ENCODE measurements at regions not wholly inside any gene's neighbourhood (a gene's known extent, or its start where the extent isn't known, plus 50 kb on each side); places are given as distances from the start of the nearest gene placed in this dataset.

DNA sequence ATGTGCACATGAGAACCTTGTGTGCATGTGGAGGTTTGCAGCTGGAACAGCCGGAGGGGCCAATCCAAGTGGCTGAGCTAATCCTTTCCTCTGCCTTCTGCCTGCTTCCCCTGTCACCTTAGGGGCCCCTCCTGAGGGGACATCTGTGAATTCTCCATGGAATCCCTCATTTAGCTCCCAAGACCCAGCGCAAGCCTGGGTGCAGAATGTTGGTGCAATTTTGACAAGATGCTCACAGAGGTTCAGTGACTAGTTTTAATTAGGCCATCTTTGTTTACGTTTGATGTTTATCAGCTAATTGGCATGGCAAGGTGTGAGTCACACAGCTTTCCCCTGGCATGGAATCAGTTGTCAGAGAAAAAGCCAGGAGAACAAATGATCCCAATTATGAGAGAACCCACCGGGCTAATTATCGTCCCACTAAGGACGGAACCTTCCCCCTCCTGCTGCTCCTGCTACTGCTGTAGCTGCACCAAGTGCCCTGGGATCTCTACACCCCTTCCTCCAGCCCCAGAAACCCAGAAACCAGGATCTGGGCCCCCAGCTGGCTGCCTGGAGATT, 63.6 kb upstream of the PAX6 start:
- ATAC-seq (ENCODE audit: poor library complexity) (no peak), DNase-seq (no peak)
- intact Hi-C loops (cut with DNase I): loop anchor here (10.0 kb wide), 2 partner anchors 630 to 770 kb away; no protein-coding TSS in a partner anchor

DNA sequence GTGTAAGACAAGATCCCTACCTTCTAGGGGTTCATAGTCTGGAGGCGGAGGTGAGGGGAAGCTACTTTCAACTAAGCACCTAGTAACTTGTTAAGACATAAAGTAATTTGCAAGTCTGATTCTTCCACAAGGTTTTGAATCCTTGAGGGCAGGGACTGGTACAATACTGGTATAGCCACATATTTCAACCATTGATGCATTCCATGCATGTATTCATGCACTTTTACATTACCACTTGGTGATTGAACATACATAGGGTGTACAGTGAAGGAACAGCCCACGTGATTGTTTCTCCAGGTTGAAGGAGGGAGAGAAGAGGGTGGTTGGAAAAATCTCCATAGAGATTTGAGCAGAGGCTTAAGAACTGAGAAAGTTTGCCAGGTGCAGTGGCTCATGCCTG, 62.0 kb upstream of the PAX6 start:
- intact Hi-C loops (cut with DNase I): loop anchor here (10.0 kb wide), 2 partner anchors 628 to 768 kb away; no protein-coding TSS in a partner anchor
- DNase-seq (no peak), ATAC-seq (ENCODE audit: poor library complexity) (no peak)

DNA sequence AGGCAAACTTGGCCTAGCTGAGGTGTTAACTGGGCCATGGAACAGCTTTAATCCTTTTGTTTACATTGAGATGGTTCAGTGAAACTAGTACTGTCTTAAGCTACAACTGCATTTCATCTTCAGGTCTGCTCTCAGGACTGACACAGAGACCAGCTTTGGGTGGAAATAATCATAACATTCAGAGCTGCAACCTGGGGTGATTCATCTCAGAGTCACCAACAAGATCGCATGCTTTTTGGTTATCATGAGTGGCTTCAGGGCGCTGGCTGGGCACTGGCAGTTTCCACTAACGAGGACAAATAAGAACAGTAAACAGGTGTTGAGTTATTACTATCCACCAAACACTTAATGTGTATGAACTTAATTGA, 60.9 kb upstream of the PAX6 start:
- intact Hi-C loops (cut with DNase I): loop anchor here (10.0 kb wide), 2 partner anchors 627 to 767 kb away; no protein-coding TSS in a partner anchor
- no peak for DNase-seq
- ATAC-seq (ENCODE audit: poor library complexity): no peak

DNA sequence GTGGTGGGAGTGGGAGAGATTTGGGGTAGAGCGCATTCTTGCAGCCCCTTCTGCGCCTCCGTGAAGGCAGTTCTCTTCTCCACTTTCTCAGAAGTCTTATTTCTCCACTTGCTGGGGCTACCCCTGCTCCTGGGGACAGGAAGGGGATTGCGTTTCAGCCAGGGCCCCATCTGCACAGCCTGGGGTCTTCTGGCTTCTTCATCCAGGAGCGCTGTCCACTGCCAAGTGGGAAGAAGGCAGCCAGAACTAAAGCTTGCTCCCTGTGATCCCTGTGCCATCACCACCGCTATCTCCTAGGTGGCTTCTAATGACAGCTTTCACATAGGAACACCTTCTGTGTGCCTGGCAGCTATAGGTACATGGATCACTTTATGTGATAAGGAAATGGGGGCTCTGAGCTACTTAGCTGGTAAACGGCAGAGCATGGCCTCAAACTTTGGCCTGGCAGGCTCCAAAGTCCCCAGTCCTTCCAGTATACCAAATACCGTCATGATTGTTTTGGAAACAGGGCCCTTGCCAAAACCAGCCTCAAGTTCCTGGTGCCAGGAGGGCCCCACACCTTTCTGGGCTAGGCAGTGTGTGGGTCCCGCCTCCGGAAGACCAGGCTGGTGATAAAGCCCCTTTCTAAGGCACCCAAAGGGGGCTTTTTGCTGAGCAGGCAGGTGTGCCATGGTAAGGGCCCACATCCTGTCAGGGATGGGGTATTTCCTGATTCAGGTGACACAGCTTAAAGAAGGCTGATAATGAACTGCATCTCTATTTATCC, 60.4 kb upstream of the PAX6 start:
- no peak for DNase-seq
- intact Hi-C loops (cut with DNase I): loop anchor here (10.0 kb wide), 2 partner anchors 627 to 767 kb away; no protein-coding TSS in a partner anchor

DNA sequence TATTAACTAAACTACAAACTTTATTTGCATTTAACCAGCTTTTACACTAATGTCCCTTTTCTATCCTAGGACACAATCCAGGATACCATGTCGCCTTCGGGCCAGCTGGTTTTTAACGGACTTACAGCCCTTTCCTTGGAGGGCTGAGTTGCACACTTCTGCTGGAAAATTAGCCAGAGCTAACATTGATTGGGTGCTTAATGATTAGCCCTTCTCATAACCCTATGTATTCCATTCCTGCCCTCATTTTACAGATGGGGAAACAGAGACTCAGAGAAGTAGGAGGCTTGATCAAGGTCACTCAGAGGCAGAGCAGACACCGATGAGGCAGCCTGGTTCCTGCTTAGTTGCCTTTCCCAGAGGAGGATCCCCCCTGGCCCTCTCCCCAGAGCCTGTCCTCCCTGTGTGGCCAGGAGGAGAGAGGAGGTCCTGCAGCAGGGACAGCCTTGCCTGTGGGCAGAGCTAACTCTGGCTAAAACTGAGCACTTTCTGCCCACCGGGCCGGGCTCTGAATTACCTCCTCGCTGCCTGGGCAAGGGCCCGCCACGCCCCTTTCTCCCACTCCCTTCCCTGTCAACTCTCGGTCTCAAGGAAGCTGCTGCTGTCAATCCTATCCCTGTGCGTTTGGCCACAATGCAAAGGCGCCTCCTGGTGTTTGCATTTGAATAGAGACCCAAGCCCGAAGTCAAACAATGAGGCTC, 59.6 kb upstream of the PAX6 start:
- ATAC-seq (ENCODE audit: poor library complexity) (peak; percentile 75), DNase-seq (no peak)
- intact Hi-C loops (cut with DNase I): loop anchor here (10.0 kb wide), 2 partner anchors 626 to 766 kb away; no protein-coding TSS in a partner anchor

More for the DNA sequence above, 60.4 kb upstream of the PAX6 start:
- ATAC-seq (ENCODE audit: poor library complexity): no peak

DNA sequence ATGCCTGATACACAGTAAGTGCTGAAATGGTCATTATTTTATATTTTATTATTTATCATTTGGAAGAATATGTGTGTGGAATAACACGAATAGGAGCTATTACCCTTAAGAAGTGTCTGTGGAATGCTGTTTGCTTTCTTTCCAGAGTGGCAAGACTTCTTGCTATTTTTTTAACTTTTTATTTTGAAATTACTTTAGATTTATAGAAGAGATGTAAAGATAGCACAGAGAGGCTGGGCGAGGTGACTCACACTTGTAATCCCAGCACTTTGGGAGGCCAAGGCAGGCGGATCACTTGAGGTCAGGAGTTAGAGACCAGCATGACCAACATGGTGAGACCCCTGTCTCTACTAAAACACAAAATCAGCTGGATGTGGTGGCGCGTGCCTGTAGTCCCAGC, 58.9 kb upstream of the PAX6 start:
- DNase-seq: no peak
- ATAC-seq (ENCODE audit: poor library complexity): no peak
- intact Hi-C loops (cut with DNase I): loop anchor here (10.0 kb wide), 2 partner anchors 625 to 765 kb away; no protein-coding TSS in a partner anchor

DNA sequence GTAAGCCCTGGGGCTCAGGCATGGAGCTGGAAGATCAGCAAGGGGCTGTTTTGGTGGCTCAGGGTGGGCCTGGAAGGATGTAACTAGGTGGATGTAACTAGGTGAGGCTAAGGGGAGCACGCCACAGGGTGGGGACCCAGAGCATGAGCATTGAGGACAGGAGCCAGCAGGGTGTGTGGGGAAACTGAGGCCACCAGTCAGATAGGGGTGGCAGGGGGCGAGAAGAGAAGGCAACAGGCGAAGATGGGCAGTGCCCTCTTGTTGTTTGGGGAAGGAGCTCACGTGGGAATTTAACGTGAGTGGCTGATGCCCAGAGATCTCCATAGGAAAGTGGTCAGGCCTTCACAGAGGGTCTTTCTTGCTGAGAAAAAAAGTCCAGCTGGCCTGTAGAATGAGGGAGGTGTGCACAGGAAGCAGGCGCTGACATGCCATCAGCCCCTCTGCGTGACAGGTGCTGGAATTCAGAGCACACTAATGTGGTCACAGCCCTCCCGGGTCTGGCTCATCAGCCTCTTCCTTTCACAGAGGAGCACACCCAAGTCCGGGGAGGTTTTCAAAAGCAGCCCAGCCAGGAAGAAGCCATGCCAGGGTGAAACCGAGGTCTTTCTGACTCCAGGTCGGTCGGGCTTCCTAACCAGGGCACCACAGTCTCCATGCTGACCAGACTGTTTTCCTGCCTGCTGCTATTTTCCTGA, 54.6 kb upstream of the PAX6 start:
- intact Hi-C loops (cut with DNase I): no loop called here
- ATAC-seq (ENCODE audit: poor library complexity) (no peak), DNase-seq (no peak)

DNA sequence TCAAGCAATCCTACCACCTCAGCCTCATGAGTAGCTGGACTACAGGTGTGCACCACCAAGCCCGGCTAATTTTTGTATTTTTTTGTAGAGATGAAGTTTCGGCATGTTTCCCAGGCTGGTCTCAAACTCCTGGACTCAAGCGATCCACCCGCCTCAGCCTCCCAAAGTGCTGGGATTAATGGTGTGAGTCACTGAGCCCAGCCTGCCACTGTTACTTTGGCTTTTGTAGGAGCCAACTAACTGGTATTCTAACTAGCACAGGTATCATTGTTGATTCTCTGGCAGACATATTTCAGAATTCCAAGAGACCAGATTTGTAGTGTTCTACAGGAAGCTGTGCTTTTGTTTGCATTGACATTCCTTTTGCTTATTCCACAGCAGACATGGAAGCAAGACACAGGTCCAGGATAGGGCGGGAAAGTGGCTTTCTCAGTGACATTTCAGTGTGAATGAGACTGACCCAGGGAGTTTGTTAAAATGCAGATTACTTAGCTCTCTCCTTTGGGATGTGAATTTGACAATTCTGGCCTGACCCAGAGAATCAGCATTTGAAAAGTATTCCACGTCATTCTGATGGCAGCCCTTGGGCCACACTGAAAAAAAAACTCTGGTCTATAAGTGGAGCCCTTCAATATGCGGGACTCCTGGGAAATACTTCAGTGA, 52.2 kb upstream of the PAX6 start:
- DNase-seq: no peak
- intact Hi-C loops (cut with DNase I): no loop called here
- ATAC-seq (ENCODE audit: poor library complexity): no peak

DNA sequence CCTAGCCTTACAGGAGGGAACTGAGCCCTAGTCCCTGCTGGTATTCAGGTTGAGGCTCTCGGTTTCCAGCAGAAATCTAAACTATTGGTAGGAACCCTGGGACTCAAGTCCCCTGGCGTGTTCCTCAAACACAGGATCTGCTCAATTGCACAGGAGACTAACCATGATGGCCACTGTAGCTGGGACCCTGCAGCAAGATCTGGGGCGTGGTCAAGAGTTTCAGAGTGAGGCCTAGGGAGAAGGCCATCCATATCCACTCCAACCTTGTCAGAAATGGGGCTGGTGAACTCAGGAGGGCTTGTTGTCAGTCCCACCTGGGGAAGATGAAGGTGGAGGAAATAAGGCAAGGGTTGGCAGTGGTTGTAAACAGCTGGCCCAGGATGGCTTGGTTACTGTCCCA, 49.9 kb upstream of the PAX6 start:
- intact Hi-C loops (cut with DNase I): no loop called here
- ATAC-seq (ENCODE audit: poor library complexity): no peak
- no peak for DNase-seq
